22Rv1 (cell line): ENCODE measurements at regions not wholly inside any gene's neighbourhood (a gene's known extent, or its start where the extent isn't known, plus 50 kb on each side); places are given as distances from the start of the nearest gene placed in this dataset.

Source experiments
- ZFX ChIP-seq: fragments of 450-650 bp; IDR thresholded peaks from 2 replicates; pipeline ENCODE4 v1.6.1; 2017; ENCODE audit warnings: antibody characterized with exemption, borderline replicate concordance
- TF ChIP-seq, protein P1 (sequence below): fragments of 450-650 bp; IDR thresholded peaks from 2 replicates; pipeline ENCODE4 v1.5.1; 2017; ENCODE audit warnings: mild to moderate bottlenecking

DNA sequence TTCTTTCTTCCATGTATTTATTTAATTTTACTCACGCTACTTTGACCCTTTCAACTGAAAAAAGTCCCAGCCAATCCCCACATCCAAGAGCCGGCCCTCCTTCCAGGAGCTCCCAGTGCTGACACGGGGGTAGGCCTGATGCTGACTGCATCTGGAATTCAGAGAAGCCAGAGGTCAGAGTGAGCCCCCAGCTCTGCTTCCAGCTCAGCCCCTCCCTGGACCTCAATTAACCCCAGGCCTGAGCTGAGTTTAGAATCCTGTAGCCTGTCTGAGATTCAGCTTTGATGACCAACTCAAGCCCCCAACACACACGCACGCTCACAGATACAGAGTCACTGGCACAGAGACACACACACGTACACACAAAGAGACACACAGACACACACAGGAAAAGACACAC is 247.9 kb downstream of the NPHP4 start:
- TF ChIP-seq, protein P1, sequence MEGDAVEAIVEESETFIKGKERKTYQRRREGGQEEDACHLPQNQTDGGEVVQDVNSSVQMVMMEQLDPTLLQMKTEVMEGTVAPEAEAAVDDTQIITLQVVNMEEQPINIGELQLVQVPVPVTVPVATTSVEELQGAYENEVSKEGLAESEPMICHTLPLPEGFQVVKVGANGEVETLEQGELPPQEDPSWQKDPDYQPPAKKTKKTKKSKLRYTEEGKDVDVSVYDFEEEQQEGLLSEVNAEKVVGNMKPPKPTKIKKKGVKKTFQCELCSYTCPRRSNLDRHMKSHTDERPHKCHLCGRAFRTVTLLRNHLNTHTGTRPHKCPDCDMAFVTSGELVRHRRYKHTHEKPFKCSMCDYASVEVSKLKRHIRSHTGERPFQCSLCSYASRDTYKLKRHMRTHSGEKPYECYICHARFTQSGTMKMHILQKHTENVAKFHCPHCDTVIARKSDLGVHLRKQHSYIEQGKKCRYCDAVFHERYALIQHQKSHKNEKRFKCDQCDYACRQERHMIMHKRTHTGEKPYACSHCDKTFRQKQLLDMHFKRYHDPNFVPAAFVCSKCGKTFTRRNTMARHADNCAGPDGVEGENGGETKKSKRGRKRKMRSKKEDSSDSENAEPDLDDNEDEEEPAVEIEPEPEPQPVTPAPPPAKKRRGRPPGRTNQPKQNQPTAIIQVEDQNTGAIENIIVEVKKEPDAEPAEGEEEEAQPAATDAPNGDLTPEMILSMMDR = no peak
- no peak for TF ChIP-seq ZFX
